ENCODE measurements at regions not wholly inside any gene's neighbourhood (a gene's known extent, or its start where the extent isn't known, plus 50 kb on each side); places are given as distances from the start of the nearest gene placed in this dataset.
"Not testable (repeated sequence)": the region's sequence is repeated elsewhere in the genome, so short reads cannot be mapped to it uniquely, and the experiment has no call there.

- peak; percentile 80 for DNase-seq
Measured at GRCh38 chr18:961644-962355, 57.1 kb downstream of the ADCYAP1 start.

- no peak for DNase-seq
Measured at GRCh38 chr18:963276-963675, 58.6 kb downstream of the ADCYAP1 start.

GRCh38 chr18:965921-966758, 61.5 kb downstream of the ADCYAP1 start:
- no peak for DNase-seq

DNA sequence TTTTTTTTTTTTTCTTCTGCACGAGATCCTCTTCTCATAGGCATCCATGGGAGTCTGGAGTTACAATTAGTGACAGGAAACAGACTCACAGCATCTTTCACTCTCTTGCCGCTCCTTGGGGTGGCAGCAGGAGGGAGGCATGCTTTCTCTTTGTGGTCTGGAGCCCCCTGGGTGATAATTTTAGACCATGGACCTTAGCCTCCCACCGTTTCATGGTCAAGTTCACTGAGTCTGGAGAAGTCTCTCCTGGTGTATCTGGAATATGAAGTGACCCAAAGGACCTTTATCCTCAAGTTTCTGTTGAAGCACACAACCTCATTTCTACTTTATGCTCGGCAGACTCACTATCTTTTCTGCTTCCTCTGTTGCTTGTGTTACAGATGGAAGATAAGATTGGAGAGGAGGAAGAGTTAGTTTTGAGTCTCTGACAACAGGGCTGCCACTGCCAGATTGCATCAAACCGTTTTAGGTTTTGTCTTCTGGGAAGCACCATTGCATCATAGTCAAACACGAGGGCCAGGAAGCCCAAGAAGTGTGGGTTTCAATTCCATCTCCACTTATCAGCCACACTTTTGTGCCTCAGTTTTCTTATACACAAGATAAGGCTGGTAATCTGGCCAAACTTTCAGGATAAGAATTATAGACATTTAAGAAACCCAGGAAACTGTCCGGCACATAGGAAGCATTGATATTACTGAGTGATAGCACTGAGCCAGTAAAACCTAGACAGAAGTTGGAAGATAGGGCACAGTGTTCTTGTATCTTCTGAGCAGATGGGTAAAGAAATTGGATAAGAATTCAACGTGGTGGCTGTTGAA, 62.3 kb downstream of the ADCYAP1 start:
- no peak for DNase-seq

- not testable (repeated sequence) for DNase-seq
Measured at GRCh38 chr18:968910-969309, 64.2 kb downstream of the ADCYAP1 start.

DNA sequence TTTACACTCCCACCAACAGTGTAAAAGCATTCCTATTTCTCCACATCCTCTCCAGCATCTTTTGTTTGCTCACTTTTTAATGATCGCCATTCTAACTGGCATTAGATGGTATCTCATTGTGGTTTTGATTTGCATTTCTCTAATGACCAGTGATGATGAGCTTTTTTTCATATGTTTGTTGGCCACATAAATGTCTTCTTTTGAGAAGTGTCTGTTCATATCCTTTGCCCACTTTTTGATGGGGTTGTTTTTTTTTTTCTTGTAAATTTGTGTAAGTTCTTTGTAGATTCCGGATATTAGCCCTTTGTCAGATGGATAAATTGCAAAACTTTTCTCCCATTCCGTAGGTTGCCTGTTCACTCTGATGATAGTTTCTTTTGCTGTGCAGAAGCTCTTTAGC, 64.6 kb downstream of the ADCYAP1 start:
- not testable (repeated sequence) for DNase-seq

- DNase-seq, result not testable (repeated sequence)
Measured at GRCh38 chr18:974606-975005, 69.9 kb downstream of the ADCYAP1 start.

- not testable (repeated sequence) for DNase-seq
Measured at GRCh38 chr18:976393-977128, 71.9 kb downstream of the ADCYAP1 start.

- not testable (repeated sequence) for DNase-seq
Measured at GRCh38 chr18:977327-977726, 72.7 kb downstream of the ADCYAP1 start.

- DNase-seq, result not testable (repeated sequence)
Measured at GRCh38 chr18:977732-978131, 73.1 kb downstream of the ADCYAP1 start.

DNA sequence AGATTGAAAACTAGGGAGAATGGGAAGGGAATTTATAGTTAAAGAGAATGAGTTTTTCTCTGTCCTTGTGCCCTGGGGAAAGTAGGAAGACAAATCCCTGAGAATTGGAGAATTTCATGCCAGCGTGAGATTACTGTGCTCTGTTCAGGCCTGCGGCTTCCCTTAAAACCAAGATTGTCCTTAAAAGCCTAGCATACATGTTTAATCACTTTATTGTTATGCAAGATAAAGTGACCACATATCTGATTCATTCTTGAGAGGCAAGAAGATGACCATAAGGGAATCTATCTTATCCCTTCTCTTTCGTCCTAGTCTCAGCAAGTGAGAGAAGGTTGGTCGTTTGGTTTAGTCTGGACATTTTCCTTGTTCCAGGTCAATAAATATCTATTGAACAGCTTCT, 75.9 kb downstream of the ADCYAP1 start:
- no peak for DNase-seq

DNA sequence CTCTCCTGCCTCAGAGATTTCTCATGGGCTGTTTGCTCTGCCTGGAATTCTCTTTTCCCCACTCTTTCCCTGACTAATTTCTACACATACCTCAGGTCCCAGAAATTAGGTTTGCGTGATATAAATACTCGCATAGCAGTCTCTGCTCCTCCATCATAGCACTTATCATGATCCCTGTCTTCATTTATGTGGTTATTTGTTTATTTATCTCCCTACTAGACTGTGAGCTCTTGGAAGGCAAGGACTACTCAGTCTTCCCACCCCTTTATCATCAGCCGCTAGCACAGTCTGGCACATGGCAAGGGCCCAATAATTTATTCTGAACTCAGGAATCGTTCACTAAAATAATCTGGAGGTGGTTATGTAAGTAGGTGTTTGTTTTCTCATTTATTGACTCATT, 79.3 kb downstream of the ADCYAP1 start:
- DNase-seq, result no peak

DNA sequence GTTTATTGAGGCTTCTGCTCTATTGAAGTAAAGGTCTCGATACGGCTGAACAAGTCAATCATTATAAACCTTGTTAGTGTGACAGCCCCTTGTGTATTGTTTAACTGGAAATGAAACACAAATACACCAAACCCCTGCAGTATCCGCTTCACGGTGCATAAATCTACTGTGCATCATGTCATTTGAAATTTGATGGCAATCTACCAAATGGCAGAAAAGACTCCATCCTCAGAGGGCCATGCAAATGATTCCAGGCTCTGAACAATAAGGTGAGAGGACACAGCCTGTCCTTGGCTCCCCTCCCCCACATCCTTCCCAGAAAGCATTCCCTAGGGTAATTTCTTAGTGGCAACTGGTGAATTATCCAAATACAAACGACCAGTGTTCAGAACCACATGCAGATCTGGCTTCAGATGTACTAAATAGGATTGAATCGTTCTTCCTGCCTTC, 80.6 kb downstream of the ADCYAP1 start:
- DNase-seq, result no peak

DNA sequence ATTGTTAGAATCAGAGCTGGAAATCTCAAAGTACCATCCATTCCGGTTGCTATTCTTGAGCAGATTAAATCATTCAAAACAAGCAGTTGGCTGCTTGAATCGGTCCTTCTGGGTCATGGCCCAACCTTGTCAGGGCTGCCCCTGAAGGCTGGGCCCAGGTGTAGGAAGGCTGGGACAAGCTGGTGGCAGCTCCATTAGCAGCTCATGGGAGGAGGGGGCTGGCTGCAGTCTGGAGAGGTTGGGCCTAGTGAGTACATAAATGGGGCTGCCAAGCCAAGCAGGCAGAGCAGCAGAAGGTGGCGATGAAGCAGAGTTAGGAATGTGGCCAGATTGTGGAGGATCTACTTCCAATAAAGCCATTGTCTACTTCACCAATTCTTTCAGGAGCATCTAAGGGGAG, 81.4 kb downstream of the ADCYAP1 start:
- no peak for DNase-seq

- no peak for DNase-seq
Measured at GRCh38 chr18:986552-986951, 81.9 kb downstream of the ADCYAP1 start.

DNA sequence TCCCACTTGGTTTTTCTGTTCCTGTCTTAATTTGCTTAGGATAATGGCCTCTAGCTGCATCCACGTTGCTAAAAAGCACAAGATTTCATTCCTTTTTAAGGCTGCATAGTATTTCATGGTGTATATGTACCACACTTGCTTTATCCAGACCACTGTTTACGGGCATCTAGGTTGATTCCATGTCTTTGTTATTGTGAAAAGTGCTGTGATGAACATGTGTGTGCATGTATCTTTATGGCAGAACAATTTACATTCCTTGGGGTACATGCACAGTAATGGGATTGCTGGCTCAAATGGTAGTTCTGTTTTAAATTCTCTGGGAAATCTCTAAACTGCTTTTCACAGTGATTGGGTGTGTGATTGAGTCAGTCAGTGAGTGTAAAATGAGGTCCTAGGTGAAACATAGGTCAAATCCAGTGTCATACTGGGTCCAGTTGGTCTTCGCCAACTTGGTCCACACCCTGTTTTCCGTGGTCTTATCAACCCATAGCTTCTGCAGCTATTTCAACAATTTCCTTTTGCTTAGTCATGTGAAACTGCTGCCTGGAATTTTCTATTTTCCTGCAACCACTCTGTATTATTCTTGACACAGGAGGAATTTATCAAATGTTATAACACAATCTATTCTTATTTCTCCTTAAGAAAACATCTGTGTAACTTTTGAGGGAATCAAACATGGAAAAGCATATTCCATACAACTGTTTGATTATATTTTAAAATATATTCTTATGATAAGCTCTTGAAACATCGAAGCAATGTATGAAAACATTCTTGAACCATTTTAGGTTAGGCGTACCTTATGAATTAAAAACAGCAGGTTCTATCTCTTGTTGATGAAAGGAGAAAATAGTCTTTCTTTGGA, 82.9 kb downstream of the ADCYAP1 start:
- DNase-seq, result no peak

GRCh38 chr18:989425-989824, 84.8 kb downstream of the ADCYAP1 start:
- no peak for DNase-seq

DNA sequence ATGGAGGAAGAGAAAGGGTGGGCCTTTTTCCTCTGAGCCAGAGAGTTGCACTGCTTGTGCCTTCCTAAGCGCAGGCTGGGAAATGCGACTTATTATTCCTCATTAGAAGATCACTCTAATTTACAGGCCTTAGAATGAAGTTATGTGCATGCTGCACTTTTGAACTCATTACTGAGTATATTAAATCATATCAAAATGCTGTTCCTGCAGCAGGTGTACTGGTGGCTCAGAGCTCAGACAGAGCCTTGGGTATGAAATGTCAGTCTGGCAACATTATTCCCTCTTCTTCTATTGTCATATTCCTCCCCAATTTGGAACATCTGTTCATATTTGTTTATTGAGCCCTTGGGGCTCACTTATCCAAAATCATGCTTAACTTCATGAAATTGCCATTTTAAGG, 85.5 kb downstream of the ADCYAP1 start:
- DNase-seq, result no peak

GRCh38 chr18:991441-991840, 86.8 kb downstream of the ADCYAP1 start:
- DNase-seq, result no peak

- no peak for DNase-seq
Measured at GRCh38 chr18:993560-993959, 88.9 kb downstream of the ADCYAP1 start.

DNA sequence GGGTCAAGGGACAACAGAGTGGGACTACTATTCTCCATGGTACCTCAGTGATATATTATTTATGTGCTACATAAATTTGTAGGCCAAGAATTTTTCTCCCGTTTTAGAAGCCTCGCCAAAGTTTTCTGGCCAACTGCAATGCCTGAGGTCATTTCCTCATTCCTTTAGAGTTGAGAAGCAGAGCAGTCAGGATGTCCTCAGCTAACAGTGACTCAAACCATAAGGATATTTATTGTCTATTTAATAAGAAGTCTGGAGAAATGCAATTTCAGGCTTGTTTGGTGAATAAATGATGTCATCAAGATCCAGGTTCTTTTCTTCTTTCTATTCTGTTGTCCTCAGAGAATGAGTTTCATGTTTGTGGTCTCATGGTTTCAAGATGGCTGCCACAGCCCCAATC, 91.0 kb downstream of the ADCYAP1 start:
- DNase-seq, result no peak

DNA sequence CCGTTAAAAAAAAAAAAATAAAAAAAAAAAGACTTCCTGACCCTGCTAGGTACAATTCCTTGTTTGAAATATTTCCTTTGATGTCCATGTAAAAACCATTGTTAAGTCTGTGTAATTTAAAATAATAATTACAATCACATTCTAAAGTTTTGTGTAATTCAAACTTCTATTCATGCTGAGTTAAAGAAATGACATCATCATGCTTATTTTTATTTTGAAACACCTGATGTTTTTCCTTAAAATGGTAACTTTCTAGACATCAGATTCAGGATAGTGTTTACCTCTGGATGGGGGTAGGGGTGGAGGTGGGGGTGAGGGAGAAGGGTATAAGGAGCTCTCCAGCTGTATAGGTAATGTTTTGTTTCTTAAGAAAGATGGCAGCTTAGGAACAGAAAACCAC, 92.8 kb downstream of the ADCYAP1 start:
- no peak for DNase-seq

All from activated effector memory CD4-positive, alpha-beta T cell treated with anti-CD3 and anti-CD28 coated beads, Interleukin-2, amount 50 U/mL, for 16 hours (primary cell).